Fibroblast of the conjunctiva (primary cell): ENCODE measurements at regions not wholly inside any gene's neighbourhood (a gene's known extent, or its start where the extent isn't known, plus 50 kb on each side); places are given as distances from the start of the nearest gene placed in this dataset.
"Not testable (repeated sequence)": the region's sequence is repeated elsewhere in the genome, so short reads cannot be mapped to it uniquely, and the experiment has no call there.

Source experiments
- DNase-seq: peaks from one replicate; pipeline ENCODE4 v3.0.0-alpha.2; 2010; ENCODE audit warnings: low read depth

DNA sequence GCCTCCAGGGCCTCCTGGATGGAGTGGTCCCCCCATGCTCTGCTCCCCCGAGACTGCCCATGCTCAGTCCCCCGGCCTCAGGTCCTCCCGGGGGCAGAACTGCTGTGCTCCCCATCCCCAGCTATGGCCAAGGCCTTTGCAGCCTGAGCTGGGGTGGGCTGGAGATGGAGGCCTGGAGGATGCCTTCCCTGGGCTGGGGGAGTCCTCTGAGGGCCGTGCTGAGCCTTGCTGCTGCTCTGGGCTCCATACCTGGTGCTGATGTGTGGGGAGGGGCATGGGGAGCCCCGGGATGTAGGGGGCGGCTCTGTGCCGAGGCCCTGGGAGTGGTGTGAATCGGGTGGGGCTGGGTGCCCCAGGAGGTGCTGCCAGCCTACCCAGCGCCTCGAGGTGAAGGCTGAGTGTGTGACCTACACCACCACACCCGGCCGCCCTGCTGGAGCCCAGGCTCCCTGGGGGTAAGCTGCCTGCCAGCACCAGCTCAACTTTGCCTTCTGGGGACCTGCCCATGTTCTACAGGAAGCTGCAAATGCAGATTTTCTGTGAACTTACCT lies 109.5 kb downstream of the UNCX start:
- DNase-seq: no peak

DNA sequence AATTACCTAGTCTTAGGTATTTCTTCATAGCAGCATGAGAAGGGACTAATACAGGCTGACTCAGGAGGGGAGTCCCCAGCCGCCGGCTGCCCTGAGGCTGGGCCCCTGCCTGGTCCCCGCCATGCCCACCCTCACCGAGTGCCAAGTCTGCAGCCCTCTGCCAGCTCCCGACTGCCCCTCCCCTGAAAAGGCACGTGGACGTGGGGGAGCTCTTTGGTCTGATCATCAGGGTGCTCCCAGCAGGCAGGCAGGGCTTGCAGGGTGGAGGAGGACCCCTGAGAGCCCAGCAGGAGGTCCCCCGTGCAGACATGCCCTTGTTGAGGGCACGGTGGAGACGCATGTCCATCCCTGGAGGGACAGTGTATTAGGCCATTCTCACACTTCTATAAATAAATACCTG lies 110.9 kb downstream of the UNCX start:
- no peak for DNase-seq

DNA sequence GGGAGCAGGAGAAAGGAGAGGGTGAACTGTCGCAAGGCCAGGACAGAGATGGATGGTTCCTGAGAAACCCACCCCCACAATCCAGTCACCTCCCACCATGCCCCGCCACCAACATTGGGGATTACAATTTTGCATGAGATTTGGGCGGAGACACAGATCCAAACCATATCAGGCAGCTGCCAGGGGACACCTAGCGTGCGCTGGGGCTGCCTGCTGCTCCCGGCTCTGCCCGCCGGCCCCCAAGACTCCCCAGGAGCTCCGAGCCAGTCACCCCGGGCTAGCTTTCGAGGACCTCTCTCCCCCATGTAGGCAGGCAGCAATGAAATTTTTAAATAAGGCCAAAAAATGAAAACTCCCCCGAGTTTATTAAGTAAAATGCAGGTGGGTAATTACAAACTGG lies 111.7 kb downstream of the UNCX start:
- no peak for DNase-seq

DNA sequence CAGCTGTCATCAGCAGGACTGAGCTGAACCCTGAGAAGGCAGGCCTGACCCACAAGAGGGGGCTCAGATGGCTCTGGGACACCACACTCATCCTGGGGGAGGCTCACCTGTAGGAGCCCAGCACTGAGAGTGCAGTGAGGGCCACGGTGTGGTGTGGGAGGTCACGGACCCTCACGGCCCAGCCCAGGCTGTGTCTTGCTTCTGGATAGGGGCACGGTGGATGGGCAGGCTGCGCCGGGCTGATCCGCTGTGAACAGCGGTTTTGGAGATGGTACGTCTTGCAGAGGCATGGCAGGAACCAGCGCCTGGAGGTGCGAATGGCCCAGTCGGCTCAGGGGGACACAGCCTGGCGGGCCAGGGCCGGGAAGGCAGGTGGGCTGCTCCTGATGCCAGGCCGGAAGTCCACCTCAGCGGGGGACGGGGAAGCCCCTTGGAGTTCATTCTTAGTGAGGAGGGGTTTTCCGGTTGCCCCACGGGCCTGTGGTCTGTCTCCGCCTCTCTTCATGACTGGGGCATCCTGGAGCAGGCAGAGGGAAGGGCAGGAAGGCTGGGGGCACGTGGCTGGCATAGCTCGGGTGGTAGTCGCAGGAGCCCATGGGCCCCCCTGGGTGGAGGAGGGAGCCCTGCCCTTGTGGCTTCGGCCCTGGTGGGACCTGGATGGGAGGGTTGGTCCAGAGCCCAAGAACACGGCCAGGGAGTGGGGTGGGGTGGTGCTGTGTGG lies 112.5 kb downstream of the UNCX start:
- no peak for DNase-seq

DNA sequence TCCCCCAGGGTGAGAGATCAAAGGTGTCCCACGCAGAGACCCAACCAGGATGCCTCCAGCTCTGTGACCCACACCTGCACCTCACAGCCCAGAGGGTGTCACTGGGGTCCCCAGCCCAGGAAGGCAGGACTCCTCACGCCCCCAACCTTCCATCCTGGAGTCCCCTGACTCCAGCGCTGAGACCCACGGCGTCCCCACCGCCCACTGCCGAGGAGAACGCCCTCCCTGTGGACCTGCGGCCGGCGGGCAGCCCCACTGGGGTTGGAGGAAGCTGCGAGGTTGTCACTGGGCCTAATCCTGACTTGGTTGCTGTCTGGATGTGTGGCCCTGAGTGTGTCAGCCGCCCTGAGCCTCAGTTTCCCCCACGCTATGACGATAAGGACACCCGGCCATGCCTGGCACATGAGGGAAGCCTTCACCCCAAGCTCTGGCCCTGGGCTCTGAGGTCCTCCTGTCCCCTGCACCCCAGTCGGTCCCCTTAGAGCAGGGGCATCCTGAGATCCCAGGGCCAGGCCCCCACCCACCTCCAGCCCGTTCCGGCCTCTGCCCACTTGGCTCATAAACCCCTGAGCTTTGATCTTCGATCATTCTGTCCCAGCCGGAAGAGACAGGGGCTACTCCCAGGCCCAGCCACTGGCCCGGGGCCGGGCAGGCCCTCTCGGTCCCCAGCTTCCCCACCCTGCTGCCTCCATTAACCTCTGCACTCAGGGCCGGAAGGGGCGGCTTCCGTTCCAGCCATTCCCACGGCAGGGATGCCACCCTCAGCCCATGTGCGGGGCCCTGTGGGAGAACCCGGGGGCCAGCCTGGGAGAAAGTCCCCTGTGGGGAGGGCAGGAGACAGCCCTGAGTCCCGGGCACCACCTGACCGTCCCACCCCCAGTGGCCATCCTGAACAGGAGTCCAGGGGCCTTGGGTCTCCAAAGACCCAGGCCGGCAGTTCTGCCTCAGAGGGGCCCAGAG lies 113.2 kb downstream of the MICALL2 start:
- no peak for DNase-seq

DNA sequence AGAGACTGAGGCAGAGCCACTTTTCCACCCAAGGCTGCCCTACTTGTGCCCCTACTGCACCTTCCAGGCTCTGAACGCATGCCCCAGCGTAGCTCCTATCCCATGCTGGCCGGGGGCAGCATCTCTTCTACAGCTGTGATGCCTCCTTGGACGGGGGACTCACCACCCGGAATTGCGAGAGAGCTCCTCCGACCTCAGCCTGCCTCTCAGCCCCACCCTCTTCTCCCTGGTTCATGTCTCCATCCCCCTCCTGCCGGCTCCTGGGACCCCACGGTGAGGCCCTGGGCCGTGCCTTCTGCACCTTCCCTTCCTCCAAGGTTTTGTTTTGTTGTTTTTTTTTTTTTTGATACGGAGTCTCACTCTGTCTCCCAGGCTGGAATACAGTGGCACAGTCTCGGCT lies 112.4 kb downstream of the MICALL2 start:
- no peak for DNase-seq

DNA sequence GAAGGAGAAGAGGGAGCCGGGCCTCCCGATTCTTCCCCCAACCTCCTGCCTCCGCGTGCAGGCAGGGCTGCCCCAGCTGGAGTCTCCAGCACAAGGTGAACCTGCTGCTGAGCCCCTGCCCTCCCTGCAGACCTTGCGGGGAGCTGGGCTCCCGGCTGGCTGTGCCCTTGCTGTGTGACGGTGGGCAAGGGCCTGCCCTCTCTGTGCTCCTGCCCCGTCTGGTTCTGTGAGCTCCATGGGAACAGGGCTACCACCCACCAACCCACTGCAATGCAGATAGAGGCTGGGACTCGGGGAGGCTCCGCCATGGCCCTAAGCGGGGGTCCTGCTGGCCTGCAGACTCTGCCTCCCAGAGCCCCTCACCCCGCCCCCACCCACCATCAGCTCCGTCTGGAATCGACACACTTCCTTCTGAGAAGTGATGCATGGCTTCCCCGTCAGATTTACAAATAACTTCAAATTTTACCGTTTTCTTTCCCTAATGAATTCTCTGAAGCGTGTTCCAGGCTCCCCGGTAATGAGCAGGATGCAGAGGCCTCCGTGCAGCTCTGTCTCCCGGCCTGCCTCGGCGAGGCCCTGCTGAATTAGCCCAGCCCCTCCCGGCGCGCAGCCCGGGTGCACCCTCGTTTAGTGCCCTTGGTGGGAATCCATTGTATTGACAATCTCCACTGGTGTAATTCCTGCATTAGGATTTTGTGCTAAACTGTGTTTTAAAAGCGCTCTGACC lies 111.0 kb downstream of the MICALL2 start:
- DNase-seq: no peak

DNA sequence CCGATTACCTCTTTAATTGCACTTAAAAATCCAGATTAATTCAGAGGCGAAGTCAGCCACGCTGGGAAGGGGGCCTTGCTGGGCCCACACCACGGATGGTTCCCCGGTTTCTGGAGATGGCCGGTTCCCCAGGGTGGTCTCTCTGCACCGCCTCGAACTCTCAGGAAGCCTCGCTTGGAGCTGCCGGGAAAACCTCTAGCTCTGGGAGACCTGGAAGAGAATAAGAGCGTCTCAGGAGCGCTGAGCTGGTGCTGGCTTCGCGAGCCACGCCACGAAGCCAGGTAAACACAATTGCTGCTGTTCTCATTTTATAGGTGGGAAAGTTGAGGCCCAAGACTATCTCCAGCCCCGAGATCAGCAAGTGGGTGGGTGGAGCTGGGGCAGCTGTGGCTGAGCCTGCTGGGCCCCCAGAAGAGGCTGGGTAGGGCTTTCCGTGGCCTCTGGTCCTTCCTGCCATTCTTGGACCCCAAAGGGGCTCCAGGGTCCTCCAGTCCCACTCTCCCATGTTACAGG lies 110.4 kb downstream of the MICALL2 start:
- DNase-seq: no peak

DNA sequence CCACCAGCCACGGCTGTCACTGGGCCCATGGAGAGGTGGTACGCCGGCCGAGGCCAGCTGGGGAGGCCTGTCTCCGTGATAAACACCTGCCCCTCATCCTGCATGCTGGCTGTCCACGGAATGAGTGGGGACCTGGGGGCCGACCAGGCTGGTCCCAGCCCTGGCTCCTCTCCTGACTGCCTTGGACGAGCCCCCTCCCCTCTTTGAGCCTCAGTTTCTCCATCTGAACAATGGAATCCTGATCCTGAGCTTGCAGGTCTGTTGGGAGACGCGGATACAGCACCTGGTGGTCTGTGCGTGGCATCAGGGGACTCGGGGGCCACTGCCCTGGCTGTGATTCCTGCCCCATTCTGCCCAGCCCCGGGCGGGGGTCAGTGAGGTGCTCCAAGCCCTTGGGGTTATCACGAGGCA lies 109.9 kb downstream of the MICALL2 start:
- no peak for DNase-seq

DNA sequence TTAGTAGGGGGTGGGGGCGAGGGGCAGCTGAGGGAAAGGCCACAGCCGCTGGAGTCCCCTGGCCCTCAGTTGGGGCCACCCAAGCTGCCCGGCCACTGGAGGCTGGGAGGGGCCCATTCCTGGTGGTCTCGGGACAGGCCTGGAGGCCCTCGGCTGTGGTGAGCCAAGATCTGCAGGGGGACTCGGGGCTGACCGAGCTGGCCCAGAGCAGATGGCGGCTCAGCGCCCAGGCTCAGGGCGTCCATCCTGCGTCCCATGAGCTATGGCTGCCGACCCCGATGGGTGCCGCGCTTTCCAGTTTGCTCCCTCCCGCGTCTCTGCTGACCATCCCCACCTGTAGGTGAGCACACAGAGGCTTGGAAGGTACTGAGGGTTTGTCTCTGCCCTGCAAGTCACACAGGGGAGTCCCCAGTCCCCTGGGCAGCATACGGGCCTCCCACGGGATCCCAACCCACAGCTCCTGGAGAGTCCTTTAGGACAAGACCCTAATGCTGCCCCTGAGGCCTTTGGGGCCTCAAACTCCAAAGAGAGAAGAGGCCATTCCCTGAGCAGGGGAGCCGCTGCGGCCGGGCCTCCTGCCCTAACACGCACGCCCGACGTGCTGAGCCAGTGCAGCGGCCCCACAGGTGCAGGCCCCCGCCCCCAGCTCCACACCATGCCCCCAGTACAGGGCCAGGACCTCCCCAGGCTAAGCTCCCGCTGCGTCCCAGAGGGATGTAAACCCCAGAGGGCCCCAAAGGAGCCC lies 107.2 kb downstream of the MICALL2 start:
- no peak for DNase-seq

DNA sequence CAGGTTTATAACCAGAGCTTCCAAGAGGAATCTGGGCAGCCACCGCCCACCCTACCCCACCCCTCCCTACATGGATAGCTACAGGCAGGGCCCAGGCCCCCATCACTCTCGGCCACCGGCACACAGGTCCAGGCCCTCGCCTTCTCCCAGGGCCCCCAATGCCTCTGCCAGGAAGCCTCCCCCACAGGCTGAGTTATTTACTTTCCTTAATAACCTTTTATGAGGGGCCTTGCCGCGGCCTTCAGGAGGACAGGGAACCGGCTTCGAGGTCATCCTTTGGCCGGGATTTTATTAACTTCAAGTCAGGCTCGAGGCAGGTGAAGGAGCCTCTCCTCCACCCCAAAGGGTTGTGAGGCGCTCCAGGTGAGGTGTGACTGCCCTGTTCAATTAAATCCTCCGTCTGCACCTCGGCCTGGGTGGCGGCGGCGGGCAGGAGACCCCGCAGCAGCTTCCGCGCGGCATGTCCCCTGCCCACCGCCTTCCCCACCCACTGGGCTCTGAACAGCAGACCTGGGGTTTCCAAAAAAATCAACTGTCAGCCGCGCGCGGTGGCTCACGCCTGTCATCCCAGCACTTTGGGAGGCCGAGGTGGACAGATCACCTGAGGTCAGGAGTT lies 106.5 kb downstream of the MICALL2 start:
- no peak for DNase-seq

DNA sequence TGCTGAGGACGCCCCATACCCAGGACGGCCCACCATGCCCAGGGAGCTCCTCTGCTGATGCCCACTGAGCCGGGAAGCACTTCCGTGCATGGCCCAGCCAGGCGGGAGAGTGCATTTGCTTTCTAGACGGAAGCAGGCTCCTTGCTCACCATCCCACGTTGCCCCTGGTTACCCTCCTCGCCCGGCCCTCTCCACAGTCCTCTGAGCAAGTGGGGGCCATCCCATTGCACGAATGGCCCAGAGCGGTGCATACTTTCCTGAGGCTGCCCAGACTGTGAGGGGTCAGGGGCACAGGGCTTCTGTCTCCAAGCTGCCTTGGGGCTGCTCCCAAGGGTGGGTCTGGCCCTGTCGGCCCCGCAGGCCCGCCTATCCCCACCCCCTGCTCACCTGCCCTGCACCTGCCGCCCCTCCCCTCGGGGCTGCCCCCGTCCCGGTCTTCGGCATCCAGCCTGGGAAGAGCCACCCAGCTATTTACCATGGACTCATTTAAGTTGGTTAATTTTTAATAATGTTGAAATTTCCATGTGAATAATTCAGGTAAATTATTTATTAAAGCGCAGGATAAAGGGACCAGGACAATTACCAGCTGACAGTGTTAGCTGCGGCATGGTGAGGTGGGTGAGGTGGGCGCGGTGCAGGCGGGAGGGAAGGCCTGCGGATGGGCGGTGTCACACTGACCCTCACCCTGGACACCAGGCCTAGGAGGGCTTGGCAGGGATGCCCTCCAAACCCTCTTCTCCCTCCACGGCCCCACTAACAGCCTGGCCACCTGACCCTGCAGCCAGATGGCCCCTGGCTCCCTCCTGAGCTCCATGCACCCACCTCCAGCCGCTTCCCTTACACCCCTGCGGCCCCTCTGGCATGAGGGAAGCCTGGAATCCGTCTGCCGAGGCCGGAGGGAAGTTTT lies 104.4 kb downstream of the MICALL2 start:
- no peak for DNase-seq

DNA sequence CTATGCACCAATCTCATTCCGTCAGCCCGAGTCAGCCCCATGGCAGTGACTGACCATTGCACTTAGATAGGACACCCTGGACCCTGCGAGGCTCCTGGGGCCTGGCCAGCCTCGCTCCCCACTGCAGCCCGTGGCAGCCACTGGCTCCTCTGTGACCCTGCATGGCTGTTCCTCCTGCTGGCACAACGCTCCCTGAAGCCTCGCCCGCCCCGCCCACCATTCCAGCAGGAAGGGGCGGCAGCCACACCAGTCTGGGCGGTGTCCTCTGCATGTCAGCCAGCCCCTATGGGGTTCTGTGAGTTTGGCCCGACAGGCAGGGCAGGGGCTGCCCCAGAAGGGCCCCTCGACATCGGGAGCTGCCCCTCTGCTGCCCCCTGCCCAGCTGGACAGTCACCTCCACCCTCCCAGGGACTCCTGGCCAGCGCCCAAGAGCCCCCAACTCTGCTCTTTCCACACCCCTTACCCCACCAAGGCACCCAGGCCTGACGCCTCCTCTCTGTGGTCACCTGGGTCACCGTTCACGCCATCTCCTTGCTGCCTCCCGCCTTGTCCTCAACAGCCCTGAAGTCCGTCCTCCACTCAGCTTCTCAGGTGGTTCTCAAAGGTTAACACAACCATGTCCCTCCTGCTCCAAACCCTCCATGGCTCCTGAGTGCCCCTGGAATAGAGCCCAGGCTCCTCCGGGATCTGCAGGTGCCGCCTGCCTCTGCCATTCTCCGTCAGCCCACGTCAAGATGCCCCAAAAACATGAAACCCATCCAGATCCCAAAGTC lies 103.5 kb downstream of the MICALL2 start:
- no peak for DNase-seq

DNA sequence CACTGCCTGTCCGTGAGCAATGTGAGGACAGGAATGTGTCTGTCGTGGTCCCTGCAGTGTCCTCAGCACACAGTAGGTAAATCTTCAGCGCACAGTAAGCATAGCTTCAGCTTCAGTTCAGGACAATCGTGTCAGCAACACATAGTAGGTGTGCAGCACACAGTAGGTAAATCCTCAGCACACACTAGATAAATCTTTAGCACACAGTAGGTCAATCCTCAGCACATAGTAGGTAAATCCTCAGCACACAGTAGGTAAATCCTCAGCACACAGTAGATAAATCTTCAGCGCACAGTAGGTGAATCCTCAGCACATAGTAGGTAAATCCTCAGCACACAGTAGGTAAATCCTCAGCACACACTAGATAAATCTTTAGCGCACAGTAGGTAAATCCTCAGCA lies 102.4 kb downstream of the MICALL2 start:
- DNase-seq: not testable (repeated sequence)

DNA sequence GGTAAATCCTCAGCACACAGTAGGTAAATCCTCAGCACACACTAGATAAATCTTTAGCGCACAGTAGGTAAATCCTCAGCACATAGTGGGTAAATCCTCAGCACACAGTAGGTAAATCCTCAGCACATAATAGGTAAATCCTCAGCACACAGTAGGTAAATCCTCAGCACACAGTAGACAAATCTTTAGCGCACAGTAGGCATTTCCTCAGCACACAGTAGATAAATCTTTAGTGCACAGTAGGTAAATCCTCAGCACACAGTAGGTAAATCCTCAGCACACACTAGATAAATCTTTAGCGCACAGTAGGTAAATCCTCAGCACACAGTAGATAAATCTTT lies 102.0 kb downstream of the MICALL2 start:
- not testable (repeated sequence) for DNase-seq

DNA sequence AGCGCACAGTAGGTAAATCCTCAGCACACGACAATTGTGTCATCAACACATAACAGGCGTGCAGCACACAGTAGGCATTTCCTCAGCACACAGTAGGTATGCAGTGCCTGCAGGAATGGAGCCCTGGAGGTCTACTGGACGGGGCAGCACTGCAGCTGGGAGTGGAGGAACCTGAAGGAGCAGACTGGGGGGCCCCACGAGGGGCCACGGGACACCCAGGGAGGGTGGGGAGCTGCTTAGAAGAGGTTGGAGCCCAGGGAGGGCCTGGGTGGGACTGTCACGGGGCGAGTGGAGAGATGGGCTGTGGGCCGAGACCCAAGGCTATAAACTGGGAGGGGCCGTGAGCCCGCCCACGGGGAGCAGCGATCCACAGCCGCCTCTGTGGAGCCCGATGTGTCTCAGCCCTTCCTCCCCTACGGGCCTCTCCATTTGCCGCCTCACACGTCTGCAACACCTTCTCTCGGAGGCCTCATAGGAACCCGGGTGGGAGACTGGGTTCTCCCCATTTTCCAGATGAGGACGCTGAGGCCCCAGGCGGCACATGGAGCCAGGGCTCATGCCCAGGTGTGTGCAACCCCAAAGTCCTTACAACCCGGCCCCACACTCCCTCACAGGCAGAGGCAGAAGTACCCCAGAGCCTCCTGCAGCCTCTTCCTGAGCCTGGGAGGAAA lies 101.5 kb downstream of the MICALL2 start:
- no peak for DNase-seq

DNA sequence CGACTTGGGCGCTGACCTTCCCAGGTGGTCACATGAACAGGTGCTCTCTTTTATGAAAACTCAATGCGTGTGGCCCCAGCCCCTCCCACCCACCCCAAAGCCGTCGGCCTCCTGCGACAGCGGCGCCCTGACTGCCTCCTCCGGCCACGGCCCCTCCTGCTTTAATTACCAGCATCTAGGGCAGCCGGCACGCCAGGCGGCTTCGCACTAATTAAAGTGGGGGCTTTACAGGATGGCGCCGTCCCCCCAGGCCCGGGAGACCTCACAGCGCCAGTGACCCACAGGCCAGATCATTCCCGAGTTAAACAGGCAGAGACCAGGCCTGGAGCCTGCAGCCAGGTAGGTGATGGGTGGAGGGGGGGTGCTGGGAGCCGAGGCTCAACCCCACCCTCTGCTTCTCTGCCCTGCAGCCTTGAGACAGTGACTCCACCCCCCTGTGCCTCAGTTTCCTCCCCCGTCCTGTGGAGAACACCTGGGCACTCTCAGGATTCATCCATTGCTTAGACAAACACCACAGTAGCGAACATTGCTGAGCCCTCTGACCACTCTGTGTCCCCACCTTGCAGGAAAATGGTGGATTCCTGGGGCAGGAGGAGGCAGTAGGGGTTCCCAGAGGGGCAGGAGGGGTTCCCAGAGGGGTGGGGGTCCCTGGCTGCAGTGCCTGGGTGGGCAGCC lies 100.8 kb downstream of the MICALL2 start:
- DNase-seq: no peak

DNA sequence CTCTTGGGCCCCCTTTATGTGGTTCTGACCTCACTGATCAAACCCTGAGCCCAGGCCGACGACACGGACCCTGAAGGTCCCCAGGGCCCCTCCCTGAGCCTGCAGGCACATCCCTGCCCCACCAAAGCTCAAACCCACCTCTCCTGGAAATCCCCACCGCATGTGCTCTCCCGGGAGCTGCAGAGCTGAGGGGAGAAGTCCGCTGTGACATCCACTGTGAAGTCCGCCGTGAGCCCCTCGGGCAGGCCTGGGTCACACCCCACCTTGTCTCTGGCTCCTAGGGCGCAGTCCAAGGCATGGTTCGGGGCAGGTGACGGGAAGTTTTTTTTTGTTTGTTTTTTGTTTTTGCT lies 100.2 kb downstream of the MICALL2 start:
- DNase-seq: no peak
